Fibroblast of skin of left biceps (primary cell): ENCODE measurements at regions not wholly inside any gene's neighbourhood (a gene's known extent, or its start where the extent isn't known, plus 50 kb on each side); places are given as distances from the start of the nearest gene placed in this dataset.

Source experiments
- DNase-seq, 2 experiments: peaks; one replicate each; pipeline ENCODE4 v3.0.0-alpha.2; 2013; ENCODE audit warnings: low read depth in 2 of 2

GRCh38 chr1:90494748-90495282 lies 222.3 kb downstream of the BARHL2 start:
- no peak for DNase-seq

DNA sequence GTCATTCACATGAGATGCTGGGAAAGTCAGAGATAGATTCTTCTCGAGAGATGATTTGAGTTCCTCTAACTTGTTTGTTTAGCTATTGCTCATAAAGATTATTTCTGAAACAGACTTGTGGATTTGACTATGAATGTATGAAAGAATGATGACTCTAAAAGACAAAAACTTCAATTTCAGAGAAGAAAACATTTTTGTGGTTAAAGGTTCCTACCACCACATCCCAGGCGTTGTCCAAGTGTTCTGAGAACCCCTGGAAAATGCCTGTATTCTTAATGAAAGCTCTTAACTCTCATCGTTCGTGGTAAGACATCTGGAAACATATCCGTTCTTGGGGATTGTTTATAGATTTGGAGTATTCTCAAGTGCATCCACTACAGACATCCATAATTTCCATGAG lies 228.7 kb downstream of the BARHL2 start:
- no peak for DNase-seq

DNA sequence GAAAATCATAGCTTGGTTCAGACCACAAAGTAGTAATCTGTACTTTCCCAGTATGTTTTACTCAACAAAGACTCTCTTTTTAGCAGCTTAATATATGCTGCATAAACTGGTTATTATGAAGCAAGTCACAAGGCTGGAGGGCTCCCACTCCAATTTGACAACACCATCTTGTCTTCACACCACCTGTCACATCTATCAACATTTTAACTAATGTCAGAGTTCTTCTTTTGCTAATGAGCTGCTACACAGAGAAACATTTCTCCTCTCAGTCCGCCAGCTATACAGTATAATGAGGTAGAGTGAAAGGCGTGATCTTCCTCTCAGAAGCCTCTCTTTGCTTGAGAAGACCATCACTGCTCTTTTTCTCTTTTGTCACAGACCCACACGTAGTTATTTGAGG lies 230.1 kb downstream of the BARHL2 start:
- no peak for DNase-seq

- DNase-seq: no peak
Measured at GRCh38 chr1:90486134-90486824, 230.8 kb downstream of the BARHL2 start.

GRCh38 chr1:90480271-90480835 lies 236.7 kb downstream of the BARHL2 start:
- DNase-seq: no peak

GRCh38 chr1:90476994-90477393 lies 240.1 kb downstream of the BARHL2 start:
- DNase-seq: no peak

DNA sequence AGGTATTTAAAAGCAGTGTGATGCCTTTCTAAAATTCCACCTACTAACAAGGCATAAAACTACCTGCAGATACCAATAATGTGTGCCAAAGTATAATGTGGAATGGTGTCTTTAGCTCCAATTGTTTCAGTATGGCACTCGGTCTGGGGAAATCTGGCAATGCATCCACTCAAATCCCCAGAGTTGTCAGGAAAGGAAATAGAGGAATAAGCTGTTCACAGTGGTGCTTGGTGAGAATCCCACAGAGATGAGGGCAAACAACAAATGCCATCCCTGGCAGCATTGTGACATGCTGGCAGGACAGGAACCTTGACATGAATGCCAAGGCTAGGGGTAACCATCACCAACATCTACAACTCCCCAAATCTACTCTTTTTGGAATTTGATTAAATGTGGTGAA lies 240.7 kb downstream of the BARHL2 start:
- no peak for DNase-seq

GRCh38 chr1:90475631-90476030 lies 241.5 kb downstream of the BARHL2 start:
- DNase-seq: no peak

- DNase-seq: no peak
Measured at GRCh38 chr1:90474731-90475130, 242.4 kb downstream of the BARHL2 start.

DNA sequence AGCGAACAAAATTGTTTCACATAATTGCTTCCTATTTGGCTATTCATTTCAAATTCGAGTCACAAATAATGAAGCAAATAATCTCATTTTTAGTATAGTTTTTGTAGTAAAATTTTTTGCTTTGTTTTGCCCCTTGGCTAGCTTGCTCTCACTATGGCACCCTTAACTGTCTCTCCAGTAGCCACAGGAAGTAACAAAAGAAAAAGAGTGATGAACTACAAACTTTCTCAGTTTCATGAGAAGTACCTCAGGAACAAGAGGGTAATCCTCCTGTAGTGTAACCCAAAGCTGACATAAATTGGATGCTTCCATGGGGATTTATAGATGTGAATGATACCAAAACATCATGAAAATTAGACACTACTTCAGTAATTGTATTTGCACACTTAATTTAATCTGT lies 242.9 kb downstream of the BARHL2 start:
- DNase-seq: no peak

GRCh38 chr1:90472775-90473174 lies 244.3 kb downstream of the BARHL2 start:
- no peak for DNase-seq

- no peak for DNase-seq
Measured at GRCh38 chr1:90459570-90459969, 257.5 kb downstream of the BARHL2 start.

DNA sequence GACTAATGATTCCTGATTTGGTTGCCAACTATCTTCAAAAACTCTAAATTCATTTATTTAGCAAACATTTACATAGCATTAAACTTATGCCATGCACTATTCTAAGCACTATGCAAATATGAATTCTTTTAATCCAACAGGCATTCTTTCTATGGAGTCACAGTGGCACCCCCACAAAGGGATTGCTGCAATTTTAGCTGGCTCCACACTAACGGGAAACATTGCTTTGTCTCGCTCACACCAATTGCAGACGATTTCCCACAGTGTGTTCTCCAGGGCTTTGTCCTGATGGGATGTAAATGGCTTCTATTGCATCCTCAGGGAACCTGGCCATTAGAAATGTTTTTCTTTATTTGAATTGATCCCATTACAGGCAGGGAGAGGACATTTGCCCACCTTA lies 259.1 kb downstream of the BARHL2 start:
- no peak for DNase-seq

GRCh38 chr1:90452491-90452890 lies 264.6 kb downstream of the BARHL2 start:
- no peak for DNase-seq

DNA sequence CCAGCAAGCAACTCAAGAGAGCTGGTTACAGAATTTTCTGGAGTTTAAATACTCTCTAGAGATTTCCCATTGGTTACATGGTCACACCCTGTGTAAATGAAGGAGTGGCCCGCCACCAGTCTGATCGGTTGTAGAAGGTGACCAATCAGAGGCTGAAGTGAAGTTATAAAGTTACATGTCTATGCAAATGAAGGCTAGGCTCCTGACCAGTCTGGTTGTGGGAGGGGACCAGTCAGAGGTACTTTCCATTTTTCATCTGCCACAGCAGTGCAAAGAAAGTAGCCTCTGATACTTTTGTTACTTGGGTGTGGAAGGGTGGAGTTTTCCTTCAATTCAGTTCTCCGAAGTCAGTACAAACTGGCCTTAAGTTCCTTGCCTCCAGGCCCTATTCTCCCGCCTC lies 273.7 kb downstream of the BARHL2 start:
- no peak for DNase-seq

DNA sequence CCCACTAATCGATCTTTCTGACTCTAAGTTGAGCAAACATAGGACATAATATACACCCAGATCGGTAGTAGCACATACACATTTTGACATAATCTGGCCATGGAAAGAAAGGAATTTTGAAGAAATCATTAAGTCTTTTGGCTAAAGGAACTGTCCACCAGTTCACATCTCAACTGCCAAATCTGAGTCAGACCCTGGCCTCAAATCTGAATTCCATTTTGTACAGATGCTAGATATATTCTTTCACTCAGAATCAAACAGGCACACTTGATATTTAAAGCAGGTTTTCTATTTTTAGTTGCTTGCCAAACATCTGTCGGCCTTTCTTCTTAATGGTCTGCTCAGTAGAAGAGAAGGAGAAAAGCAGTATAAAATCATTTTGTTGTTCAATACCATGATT lies 281.8 kb downstream of the BARHL2 start:
- DNase-seq: no peak

DNA sequence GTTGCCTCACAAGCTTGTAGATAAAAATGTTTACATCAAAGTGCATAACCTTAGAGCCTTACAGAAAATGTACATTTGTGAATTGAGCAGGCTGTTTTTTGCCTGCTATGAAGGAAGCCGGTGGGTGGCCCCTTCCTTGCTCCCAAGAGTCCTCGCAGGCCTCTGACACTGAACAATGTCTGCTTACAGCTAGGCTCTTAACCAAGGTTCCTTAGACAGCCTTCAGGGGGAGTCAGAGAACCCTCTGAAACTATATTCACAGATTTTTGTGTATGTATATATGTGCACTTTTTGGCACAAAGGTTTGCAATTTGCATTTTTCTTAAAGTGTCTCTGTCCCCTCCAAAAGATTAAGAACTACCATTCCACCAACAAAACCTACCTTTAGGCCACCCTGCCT lies 282.6 kb downstream of the BARHL2 start:
- no peak for DNase-seq

DNA sequence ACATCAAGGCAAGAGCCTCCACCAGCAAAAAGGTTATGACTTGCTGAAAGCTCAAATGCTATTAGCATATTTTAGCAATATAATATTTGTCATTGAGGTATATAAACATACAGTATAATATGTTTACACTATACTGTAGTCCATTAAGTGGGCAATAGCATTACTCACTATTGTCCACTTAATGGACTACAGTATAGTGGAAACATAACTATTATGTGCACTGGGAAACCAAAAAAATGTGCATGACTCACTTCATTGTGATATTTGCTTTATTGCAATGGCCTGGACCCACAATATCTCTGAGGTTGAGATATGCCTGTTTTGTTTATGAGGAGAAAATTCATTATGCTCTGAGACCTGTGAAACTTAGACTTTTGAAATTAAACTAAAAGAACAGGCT lies 300.0 kb downstream of the BARHL2 start:
- no peak for DNase-seq

GRCh38 chr1:90414201-90414600 lies 302.9 kb downstream of the BARHL2 start:
- no peak for DNase-seq

DNA sequence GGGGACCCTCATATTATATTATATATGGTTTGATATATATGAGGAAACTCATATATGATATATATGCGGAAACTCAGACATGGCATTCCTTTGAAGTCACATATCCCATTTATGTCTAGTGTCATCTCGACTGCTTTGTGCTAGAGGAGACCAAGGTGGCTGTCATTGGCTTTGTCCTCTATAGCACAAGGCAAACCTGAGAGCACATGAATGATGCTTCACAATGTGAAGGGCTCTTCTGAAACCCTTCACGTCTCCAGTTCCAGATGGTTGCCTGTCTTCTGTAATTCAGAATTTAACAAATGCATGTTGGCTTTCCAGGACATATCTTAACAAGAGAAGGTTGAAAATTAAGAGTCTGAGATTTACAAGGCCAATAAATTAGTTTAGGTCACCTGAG lies 303.6 kb downstream of the BARHL2 start:
- no peak for DNase-seq

DNA sequence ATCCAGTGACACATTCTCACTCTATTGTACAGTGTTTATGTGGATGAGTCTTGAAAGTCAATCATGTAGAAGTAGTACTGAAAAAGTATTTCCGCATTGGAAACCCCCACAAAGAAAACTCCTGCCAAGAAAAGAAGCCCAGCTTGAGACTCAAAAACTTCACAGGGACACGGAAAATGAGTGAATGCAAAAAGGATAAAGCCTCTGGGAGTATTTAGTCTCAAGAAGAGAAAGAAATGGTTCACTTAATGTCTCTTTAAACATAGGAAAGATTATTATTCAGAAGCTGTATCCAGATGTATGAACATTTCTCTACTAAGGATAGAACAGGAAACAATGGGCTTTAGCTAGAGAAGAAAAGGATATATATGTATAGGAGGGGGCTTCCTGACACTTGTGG lies 304.5 kb downstream of the BARHL2 start:
- no peak for DNase-seq

DNA sequence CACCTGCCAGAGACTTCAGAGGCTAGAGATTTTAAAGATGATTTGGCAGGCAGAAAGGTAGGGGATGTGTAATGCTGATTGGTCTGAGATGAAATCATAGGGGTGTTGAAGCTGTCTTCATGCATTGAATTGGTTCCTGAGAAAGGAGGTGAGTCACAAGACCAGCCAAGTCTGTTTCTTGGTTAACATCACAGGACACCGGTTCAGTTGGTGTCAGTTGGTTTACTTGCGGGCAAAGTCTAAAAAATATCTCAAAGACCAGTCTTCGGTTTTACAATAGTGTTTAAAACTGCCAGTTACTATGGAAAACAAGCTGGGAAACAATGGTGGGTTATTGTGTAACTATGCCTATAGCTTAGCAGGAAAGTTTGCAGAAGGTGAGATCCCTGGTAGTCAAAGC lies 305.9 kb downstream of the BARHL2 start:
- no peak for DNase-seq

GRCh38 chr1:90407737-90408136 lies 309.4 kb downstream of the BARHL2 start:
- no peak for DNase-seq

GRCh38 chr1:90405726-90406125 lies 311.4 kb downstream of the BARHL2 start:
- DNase-seq: no peak
